Gastrocnemius medialis (tissue), 4 donors: ENCODE measurements at regions not wholly inside any gene's neighbourhood (a gene's known extent, or its start where the extent isn't known, plus 50 kb on each side); places are given as distances from the start of the nearest gene placed in this dataset.
A peak's percentile ranks its signal among the peaks of the same experiment; 100 is the strongest.

Experiments used
- ATAC-seq, 2 donors: fragments of 150-250 bp; one replicate each; pipeline ENCODE4 v1.9.1; 2016
- DNase-seq, 2 donors: peaks; one replicate each; pipeline ENCODE4 v3.0.0-alpha.2; 2019
- H3K27ac ChIP-seq, 4 donors: fragments of 200-600 bp; sonication (generic); 1 replicate in 1 of 4; 2 replicates in 3 of 4; pipeline ENCODE4 v1.5.1; 2016 to 2018; ENCODE audit warnings: mild to moderate bottlenecking in 2 of 4, moderate library complexity in 1 of 4
- H3K27me3 ChIP-seq, 3 donors: fragments of 200-600 bp; sonication (generic) in 2 of 3; 1 replicate in 1 of 3; 2 replicates in 2 of 3; pipeline versions ENCODE4 v1.5.1 to v1.6.0; 2016 to 2019; ENCODE audit warnings: mild to moderate bottlenecking in 1 of 3, moderate library complexity in 1 of 3
- H3K36me3 ChIP-seq, 2 donors: fragments of 200-600 bp; sonication (generic) in 1 of 2; one replicate each; pipeline ENCODE4 v1.5.1; 2017 to 2018
- H3K4me1 ChIP-seq, 2 donors: fragments of 200-600 bp; sonication (generic) in 1 of 2; one replicate each; pipeline ENCODE4 v1.5.1; 2016 to 2017; ENCODE audit warnings: mild to moderate bottlenecking in 2 of 2
- H3K4me3 ChIP-seq, 4 donors: fragments of 200-600 bp; sonication (generic) in 3 of 4; 1 replicate in 1 of 4; 2 replicates in 3 of 4; pipeline ENCODE4 v1.5.1; 2016 to 2019; ENCODE audit warnings: mild to moderate bottlenecking in 2 of 4
- H3K9me3 ChIP-seq, 3 donors: fragments of 200-600 bp; sonication (generic) in 2 of 3; 1 replicate in 1 of 3; 2 replicates in 2 of 3; pipeline ENCODE4 v1.5.1; 2016 to 2019
- CTCF ChIP-seq, 5 experiments: fragments of 450-650 bp in 3 of 5; fragments of 200-600 bp in 2 of 5; sonication (generic) in 2 of 5; IDR thresholded peaks in 4 of 5; conservative IDR thresholded peaks in 1 of 5; 1 replicate in 4 of 5; 2 replicates in 1 of 5; pipeline ENCODE4 v1.5.1; 2016 to 2019; ENCODE audit warnings: antibody characterized with exemption in 5 of 5, mild to moderate bottlenecking in 3 of 5, moderate library complexity in 3 of 5
- POLR2A ChIP-seq, 2 donors: fragments of 450-650 bp; IDR thresholded peaks; one replicate each; pipeline ENCODE4 v1.6.1; 2017; ENCODE audit warnings: antibody characterized with exemption in 2 of 2, mild to moderate bottlenecking in 2 of 2, moderate library complexity in 2 of 2
- in situ Hi-C, 4 donors: fragments of 200-750 bp; cut with MboI; loops; one replicate each; pipeline versions ENCODE4 v1.15.0 to v1.8.0; 2017; ENCODE audit warnings: low sequenced_read_pairs in 4 of 4
- intact Hi-C: fragments of 100-400 bp; cut with DNase I; formaldehyde crosslinking; loops from one replicate; pipeline ENCODE4 v1.15.1; 2023; ENCODE audit warnings: low total_unique reads

GRCh38 chr2:4909346-4910009 lies 782.7 kb upstream of the SOX11 start:
- TF ChIP-seq POLR2A (IDR thresholded peaks at IDR 0.05), result no peak
- TF ChIP-seq CTCF (IDR thresholded peaks at IDR 0.05 in 4 of 5, conservative IDR thresholded peaks at IDR 0.05 in 1 of 5), result no peak
- intact Hi-C loops (no loop called here), in situ Hi-C loops (no loop called here)
- H3K27me3 ChIP-seq, result no peaks in the 10 kb centered on the region
- DNase-seq (no peak), ATAC-seq (no peak)
- no peak overlapping the region for H3K4me3 ChIP-seq
- H3K36me3 ChIP-seq, result no peaks in the 10 kb centered on the region
- H3K27ac ChIP-seq, result no peak overlapping the region
- H3K9me3 ChIP-seq, result no peaks in the 10 kb centered on the region
- H3K4me1 ChIP-seq, result no peaks in the 10 kb centered on the region

- Histone ChIP-seq H3K27me3 (no peaks in the 10 kb centered on the region), H3K4me3 (no peak overlapping the region), H3K36me3 (no peaks in the 10 kb centered on the region), H3K27ac (no peak overlapping the region), H3K9me3 (no peaks in the 10 kb centered on the region), H3K4me1 (no peaks in the 10 kb centered on the region)
- in situ Hi-C loops (no loop called here), intact Hi-C loops (no loop called here)
- TF ChIP-seq POLR2A (IDR thresholded peaks at IDR 0.05) (no peak), CTCF (IDR thresholded peaks at IDR 0.05 in 4 of 5, conservative IDR thresholded peaks at IDR 0.05 in 1 of 5) (no peak)
- no peak for DNase-seq
- no peak for ATAC-seq
Observed at GRCh38 chr2:4914036-4914435, 778.1 kb upstream of the SOX11 start.

- no peaks in the 10 kb centered on the region for H3K4me1 ChIP-seq
- DNase-seq (peak; percentile 11 to 16), ATAC-seq (peak; percentile 58 to 69)
- in situ Hi-C loops (no loop called here), intact Hi-C loops (no loop called here)
- TF ChIP-seq POLR2A (IDR thresholded peaks at IDR 0.05) (no peak), CTCF (IDR thresholded peaks at IDR 0.05 in 4 of 5, conservative IDR thresholded peaks at IDR 0.05 in 1 of 5) (no peak)
- no peaks in the 10 kb centered on the region for H3K27me3 ChIP-seq
- no peaks in the 10 kb centered on the region for H3K36me3 ChIP-seq
- H3K27ac ChIP-seq, result no peak overlapping the region
- no peaks in the 10 kb centered on the region for H3K9me3 ChIP-seq
- H3K4me3 ChIP-seq, result no peak overlapping the region
Observed at GRCh38 chr2:4914551-4914950, 777.6 kb upstream of the SOX11 start.

DNA sequence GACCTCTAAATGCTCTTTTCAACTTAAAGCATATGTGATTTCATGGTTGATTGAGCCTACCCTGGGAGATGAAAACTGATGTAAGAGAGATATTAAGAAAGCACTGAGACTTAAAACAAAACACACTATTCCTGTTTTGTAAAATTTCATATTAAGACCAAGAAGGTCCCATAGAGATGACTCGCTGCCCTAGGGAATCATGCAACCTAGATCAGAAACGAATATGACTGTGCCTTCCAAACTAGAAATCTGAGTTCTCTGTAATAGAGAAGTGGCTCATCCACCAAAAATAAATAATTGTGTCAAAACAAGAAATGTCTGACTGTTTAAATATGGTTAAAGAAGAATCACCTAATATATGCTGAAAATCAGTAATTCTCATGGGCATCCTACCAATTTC lies 776.8 kb upstream of the SOX11 start:
- H3K27ac ChIP-seq, result no peak overlapping the region
- no peaks in the 10 kb centered on the region for H3K4me1 ChIP-seq
- in situ Hi-C loops (no loop called here), intact Hi-C loops (no loop called here)
- DNase-seq, result no peak
- no peak for ATAC-seq
- H3K9me3 ChIP-seq, result no peaks in the 10 kb centered on the region
- H3K4me3 ChIP-seq, result no peak overlapping the region
- no peaks in the 10 kb centered on the region for H3K36me3 ChIP-seq
- no peaks in the 10 kb centered on the region for H3K27me3 ChIP-seq
- no peak for TF ChIP-seq POLR2A (IDR thresholded peaks at IDR 0.05)
- TF ChIP-seq CTCF (IDR thresholded peaks at IDR 0.05 in 4 of 5, conservative IDR thresholded peaks at IDR 0.05 in 1 of 5), result no peak

GRCh38 chr2:4916094-4916493 lies 776.1 kb upstream of the SOX11 start:
- ATAC-seq (no peak), DNase-seq (no peak)
- Histone ChIP-seq H3K36me3 (no peaks in the 10 kb centered on the region), H3K4me1 (no peaks in the 10 kb centered on the region), H3K27me3 (no peaks in the 10 kb centered on the region), H3K4me3 (no peak overlapping the region), H3K27ac (no peak overlapping the region), H3K9me3 (no peaks in the 10 kb centered on the region)
- in situ Hi-C loops (no loop called here), intact Hi-C loops (no loop called here)
- TF ChIP-seq POLR2A (IDR thresholded peaks at IDR 0.05) (no peak), CTCF (IDR thresholded peaks at IDR 0.05 in 4 of 5, conservative IDR thresholded peaks at IDR 0.05 in 1 of 5) (no peak)
